ENCODE measurements at regions not wholly inside any gene's neighbourhood (a gene's known extent, or its start where the extent isn't known, plus 50 kb on each side); places are given as distances from the start of the nearest gene placed in this dataset.

- no peak for DNase-seq
- H3K9me3 ChIP-seq (ENCODE audit: control extremely low read depth in 1 of 3, control insufficient read depth in 2 of 3, insufficient read depth in 1 of 3, low read length in 2 of 3): no peaks in the 10 kb centered on the region
- no peaks in the 10 kb centered on the region for H3K79me2 ChIP-seq (ENCODE audit: control insufficient read depth, insufficient read depth, low read length)
- H3K27ac Mint-ChIP-seq: no peak overlapping the region
- ATAC-seq (ENCODE audit: low read depth): no peak
- no peaks in the 10 kb centered on the region for H3K4me1 ChIP-seq (ENCODE audit: control insufficient read depth in 2 of 2, insufficient read depth in 2 of 2, low read length in 2 of 2)
- no peaks in the 10 kb centered on the region for H3K27me3 ChIP-seq (replicated peaks in 1 of 4; ENCODE audit: control extremely low read depth in 1 of 4, control insufficient read depth in 3 of 4, insufficient read depth in 4 of 4, low read length in 3 of 4)
- TF ChIP-seq EZH2 (IDR thresholded peaks at IDR 0.05; ENCODE audit: borderline replicate concordance, insufficient read depth, low read depth, low read length, poor library complexity, severe bottlenecking) (no peak), CTCF (IDR thresholded peaks at IDR 0.05) (no peak)
- H3K4me2 ChIP-seq (replicated peaks; ENCODE audit: low read depth, low read length, poor library complexity, severe bottlenecking): no peak overlapping the region
- no peak overlapping the region for H3K27ac ChIP-seq (ENCODE audit: low read length in 2 of 2)
- H3K27me3 Mint-ChIP-seq: no peaks in the 10 kb centered on the region
- H3K4me3 ChIP-seq (ENCODE audit: control extremely low read depth in 1 of 5, extremely low read depth in 1 of 5, insufficient read depth in 1 of 5, low read depth in 2 of 5, low read length in 4 of 5): no peak overlapping the region
- POLR2A ChIA-PET: no interaction called here
- H3K4me1 Mint-ChIP-seq: no peaks in the 10 kb centered on the region
- no peaks in the 10 kb centered on the region for H3K9me3 Mint-ChIP-seq (ENCODE audit: insufficient read depth)
- CTCF ChIA-PET: no interaction called here
- intact Hi-C loops (cut with micrococcal nuclease): no loop called here
- no peaks in the 10 kb centered on the region for H3K36me3 ChIP-seq (replicated peaks in 1 of 2; ENCODE audit: control extremely low read depth in 1 of 2, control insufficient read depth in 1 of 2, extremely low read depth in 1 of 2, insufficient read depth in 2 of 2, low read length in 1 of 2)
- no peak overlapping the region for H3K4me3 Mint-ChIP-seq
- H2AFZ ChIP-seq (ENCODE audit: insufficient read depth, low read depth, low read length, poor library complexity, severe bottlenecking): no peak overlapping the region
- WGBS (ENCODE audit: insufficient coverage): 77% methylated on average over 7 of the region's 9 CpGs
- no peaks in the 10 kb centered on the region for H4K20me1 ChIP-seq (ENCODE audit: control insufficient read depth, insufficient read depth, low read length, poor library complexity, severe bottlenecking)
- H3K9ac ChIP-seq (ENCODE audit: low read length): no peak overlapping the region
Observed at GRCh38 chr2:207239754-207240494, 74.2 kb upstream of the KLF7 start.

DNA sequence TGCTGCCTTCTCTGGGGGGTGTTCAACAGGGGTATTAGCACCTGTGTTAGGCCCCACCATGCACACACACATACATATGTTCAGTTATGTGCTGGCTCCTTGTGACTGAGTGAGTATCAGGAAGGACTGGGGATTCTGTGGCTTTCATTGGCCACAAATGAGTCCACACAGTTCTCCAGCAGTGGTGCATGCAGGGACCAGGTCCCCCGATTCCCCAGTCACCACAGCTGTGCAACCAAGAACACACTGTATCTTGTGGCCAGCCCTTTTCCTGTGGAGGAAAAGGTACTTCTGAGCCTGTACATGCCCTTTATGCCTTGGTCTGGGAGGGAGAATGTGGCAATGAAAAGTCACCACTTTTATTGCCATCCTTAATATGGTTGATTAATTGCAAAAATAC is 74.9 kb upstream of the KLF7 start:
- H2AFZ ChIP-seq (ENCODE audit: insufficient read depth, low read depth, low read length, poor library complexity, severe bottlenecking): no peak overlapping the region
- no peak for ATAC-seq (ENCODE audit: low read depth)

More for the DNA sequence above, 74.9 kb upstream of the KLF7 start:
- TF ChIP-seq CTCF (IDR thresholded peaks at IDR 0.05): no peak
- TF ChIP-seq EZH2 (IDR thresholded peaks at IDR 0.05; ENCODE audit: borderline replicate concordance, insufficient read depth, low read depth, low read length, poor library complexity, severe bottlenecking): no peak
- H3K27ac ChIP-seq (ENCODE audit: low read length in 2 of 2): no peak overlapping the region
- H3K36me3 ChIP-seq (replicated peaks in 1 of 2; ENCODE audit: control extremely low read depth in 1 of 2, control insufficient read depth in 1 of 2, extremely low read depth in 1 of 2, insufficient read depth in 2 of 2, low read length in 1 of 2): no peaks in the 10 kb centered on the region
- H3K79me2 ChIP-seq (ENCODE audit: control insufficient read depth, insufficient read depth, low read length): no peaks in the 10 kb centered on the region
- ChIA-PET POLR2A (no interaction called here), CTCF (no interaction called here)
- intact Hi-C loops (cut with micrococcal nuclease): no loop called here
- no peaks in the 10 kb centered on the region for H3K27me3 Mint-ChIP-seq
- H3K9me3 ChIP-seq (ENCODE audit: control extremely low read depth in 1 of 3, control insufficient read depth in 2 of 3, insufficient read depth in 1 of 3, low read length in 2 of 3): no peaks in the 10 kb centered on the region
- no peaks in the 10 kb centered on the region for H3K27me3 ChIP-seq (replicated peaks in 1 of 4; ENCODE audit: control extremely low read depth in 1 of 4, control insufficient read depth in 3 of 4, insufficient read depth in 4 of 4, low read length in 3 of 4)
- no CpG with 5 or more reads among the region's 1 CpG for WGBS (ENCODE audit: insufficient coverage)
- H3K9me3 Mint-ChIP-seq (ENCODE audit: insufficient read depth): no peaks in the 10 kb centered on the region
- H3K27ac Mint-ChIP-seq: no peak overlapping the region
- H3K9ac ChIP-seq (ENCODE audit: low read length): no peak overlapping the region
- H3K4me3 ChIP-seq (ENCODE audit: control extremely low read depth in 1 of 5, extremely low read depth in 1 of 5, insufficient read depth in 1 of 5, low read depth in 2 of 5, low read length in 4 of 5): no peak overlapping the region
- DNase-seq: no peak
- H4K20me1 ChIP-seq (ENCODE audit: control insufficient read depth, insufficient read depth, low read length, poor library complexity, severe bottlenecking): no peaks in the 10 kb centered on the region
- H3K4me1 ChIP-seq (ENCODE audit: control insufficient read depth in 2 of 2, insufficient read depth in 2 of 2, low read length in 2 of 2): no peaks in the 10 kb centered on the region
- H3K4me3 Mint-ChIP-seq: no peak overlapping the region
- H3K4me1 Mint-ChIP-seq: no peaks in the 10 kb centered on the region
- no peak overlapping the region for H3K4me2 ChIP-seq (replicated peaks; ENCODE audit: low read depth, low read length, poor library complexity, severe bottlenecking)

Measured in B cell (primary cell).